H1 (cell line): ENCODE measurements at regions not wholly inside any gene's neighbourhood (a gene's known extent, or its start where the extent isn't known, plus 50 kb on each side); places are given as distances from the start of the nearest gene placed in this dataset.

Source experiments
- CTCF ChIA-PET: fragments of 300-600 bp; sonication (Branson Sonifier 250); formaldehyde crosslinking; loops from one replicate; lab custom pipeline; 2021; ENCODE audit not compliant: partially characterized antibody; lab: Charles Lee
- POLR2A ChIA-PET: fragments of 300-600 bp; sonication (Branson Sonifier 250); formaldehyde crosslinking; loops from one replicate; lab custom pipeline; 2021; ENCODE audit warnings: inconsistent platforms; ENCODE audit not compliant: partially characterized antibody; lab: Charles Lee
- DNase-seq, 2 experiments: peaks; one replicate each; pipeline versions ENCODE4 v3.0.0 to v3.0.0-alpha.2; 2010 to 2022; ENCODE audit warnings: low spot score in 2 of 2, low read depth in 1 of 2, mixed read lengths in 1 of 2
- FAIRE-seq: peaks from 2 replicates; lab custom pipeline; 2011; peaks lifted over from hg19 to GRCh38; lab: Jason Lieb, UNC
- H2AFZ ChIP-seq: 2 replicates; pipeline ENCODE4 v1.8.1; 2012; ENCODE audit warnings: low read length, inconsistent platforms
- H2AK5ac ChIP-seq: 2 replicates; pipeline ENCODE4 v1.6.1; 2013; ENCODE audit warnings: low read depth, low read length
- H2BK120ac ChIP-seq: replicated peaks from 2 replicates; pipeline ENCODE3; 2013; ENCODE audit warnings: low read depth, low read length, inconsistent platforms
- H2BK12ac ChIP-seq: 2 replicates; pipeline ENCODE4 v1.6.1; 2013; ENCODE audit warnings: low read depth, low read length
- H2BK15ac ChIP-seq: 2 replicates; pipeline ENCODE4 v1.6.1; 2013; ENCODE audit warnings: low read length
- H2BK20ac ChIP-seq: 2 replicates; pipeline ENCODE4 v1.6.1; 2013; ENCODE audit warnings: low read length
- H2BK5ac ChIP-seq: 2 replicates; pipeline ENCODE4 v1.6.1; 2013; ENCODE audit warnings: low read depth, low read length
- H3K14ac ChIP-seq: 2 replicates; pipeline ENCODE4 v1.6.1; 2013; ENCODE audit warnings: inconsistent platforms; ENCODE audit not compliant: insufficient read length
- H3K18ac ChIP-seq: 2 replicates; pipeline ENCODE4 v1.6.1; 2013; ENCODE audit warnings: low read length; ENCODE audit errors: extremely low read depth
- H3K23ac ChIP-seq: 2 replicates; pipeline ENCODE4 v1.6.1; 2013; ENCODE audit warnings: inconsistent platforms; ENCODE audit not compliant: insufficient read length
- H3K23me2 ChIP-seq: 2 replicates; pipeline ENCODE4 v1.6.1; 2013; ENCODE audit warnings: low read depth, low read length
- H3K27ac ChIP-seq: 2 replicates; pipeline ENCODE4 v1.6.1; 2011; ENCODE audit warnings: low read depth, low read length, inconsistent platforms
- H3K27me3 ChIP-seq, 4 experiments: replicated peaks in 1 of 4; 1 replicate in 1 of 4; 2 replicates in 3 of 4; pipeline versions ENCODE4 v1.6.1 to v1.8.1; 2011 to 2013; ENCODE audit warnings: low read length in 3 of 4, mild to moderate bottlenecking in 3 of 4, inconsistent platforms in 2 of 4, mixed read lengths in 2 of 4, moderate library complexity in 1 of 4; ENCODE audit not compliant: control insufficient read depth in 3 of 4, insufficient read depth in 3 of 4; ENCODE audit errors: extremely low read depth in 1 of 4
- H3K36me3 ChIP-seq, 4 experiments: 2 replicates each; pipeline versions ENCODE4 v1.6.1 to v1.8.1; 2011 to 2013; ENCODE audit warnings: mild to moderate bottlenecking in 4 of 4, low read length in 3 of 4, moderate library complexity in 2 of 4, control low read depth in 1 of 4, inconsistent platforms in 1 of 4; ENCODE audit not compliant: insufficient read depth in 4 of 4, control insufficient read depth in 2 of 4
- H3K4ac ChIP-seq: replicated peaks from 2 replicates; pipeline ENCODE3; 2013; ENCODE audit warnings: low read length, low read depth, mixed read lengths, inconsistent platforms; ENCODE audit not compliant: insufficient read length
- H3K4me1 ChIP-seq, 4 experiments: replicated peaks in 1 of 4; 1 replicate in 1 of 4; 2 replicates in 3 of 4; pipeline versions ENCODE4 v1.6.1 to v1.8.1; 2011 to 2013; ENCODE audit warnings: low read length in 3 of 4, inconsistent platforms in 2 of 4, mixed read lengths in 1 of 4; ENCODE audit not compliant: insufficient read depth in 4 of 4, control insufficient read depth in 3 of 4
- H3K4me2 ChIP-seq, 2 experiments: 2 replicates each; pipeline versions ENCODE4 v1.6.1 to v1.8.1; 2011 to 2013; ENCODE audit warnings: low read depth in 2 of 2, low read length in 2 of 2, control low read depth in 1 of 2, inconsistent platforms in 1 of 2, mild to moderate bottlenecking in 1 of 2; ENCODE audit not compliant: insufficient read depth in 1 of 2
- H3K4me3 ChIP-seq, 4 experiments: fragments of 200-600, 300-600 bp in 1 of 4; sonication (generic), shearing (Covaris generic), sonication (Bioruptor Twin) in 1 of 4; 2 replicates each; pipeline versions ENCODE4 v1.5.1 to v1.8.1; 2011 to 2016; ENCODE audit warnings: low read length in 4 of 4, low read depth in 3 of 4, control low read depth in 2 of 4, inconsistent platforms in 2 of 4, mild to moderate bottlenecking in 2 of 4, mixed read lengths in 1 of 4, moderate library complexity in 1 of 4; ENCODE audit not compliant: insufficient read depth in 2 of 4; ENCODE audit errors: extremely low read depth in 1 of 4
- H3K56ac ChIP-seq: replicated peaks from 2 replicates; pipeline ENCODE3; 2013; ENCODE audit warnings: low read depth, mild to moderate bottlenecking, mixed read lengths, low read length, inconsistent platforms; ENCODE audit not compliant: insufficient read length
- H3K79me1 ChIP-seq: 2 replicates; pipeline ENCODE4 v1.6.1; 2013; ENCODE audit warnings: low read depth, low read length, control low read depth
- H3K79me2 ChIP-seq, 2 experiments: 2 replicates each; pipeline versions ENCODE4 v1.6.1 to v1.8.1; 2012 to 2013; ENCODE audit warnings: low read length in 2 of 2, mild to moderate bottlenecking in 2 of 2, inconsistent platforms in 1 of 2; ENCODE audit not compliant: insufficient read depth in 2 of 2, control insufficient read depth in 1 of 2
- H3K9ac ChIP-seq, 4 experiments: replicated peaks in 1 of 4; 1 replicate in 1 of 4; 2 replicates in 3 of 4; pipeline versions ENCODE4 v1.6.1 to v1.8.1; 2011 to 2013; ENCODE audit warnings: low read depth in 3 of 4, low read length in 3 of 4, control low read depth in 2 of 4, mild to moderate bottlenecking in 2 of 4, moderate library complexity in 2 of 4, inconsistent platforms in 1 of 4; ENCODE audit errors: extremely low read depth in 1 of 4
- H3K9me3 ChIP-seq, 2 experiments: 2 replicates each; pipeline versions ENCODE4 v1.6.1 to v1.8.1; 2012 to 2013; ENCODE audit warnings: mild to moderate bottlenecking in 2 of 2, moderate library complexity in 2 of 2, control low read depth in 1 of 2, inconsistent platforms in 1 of 2, low read depth in 1 of 2, low read length in 1 of 2, mixed read lengths in 1 of 2; ENCODE audit not compliant: insufficient read depth in 2 of 2
- H4K20me1 ChIP-seq, 2 experiments: replicated peaks in 1 of 2; 2 replicates each; pipeline versions ENCODE3 to v1.8.1; 2011 to 2013; ENCODE audit warnings: inconsistent platforms in 2 of 2, low read length in 2 of 2, mild to moderate bottlenecking in 1 of 2; ENCODE audit not compliant: insufficient read depth in 2 of 2, control insufficient read depth in 1 of 2
- H4K5ac ChIP-seq: 2 replicates; pipeline ENCODE4 v1.6.1; 2013; ENCODE audit warnings: low read length, low read depth, mixed read lengths, inconsistent platforms; ENCODE audit not compliant: insufficient read length
- H4K8ac ChIP-seq: 2 replicates; pipeline ENCODE4 v1.8.0; 2013; ENCODE audit warnings: mild to moderate bottlenecking, moderate library complexity, low read length, inconsistent platforms; ENCODE audit not compliant: insufficient read depth; ENCODE audit errors: extremely low read depth
- H4K91ac ChIP-seq: replicated peaks from 2 replicates; pipeline ENCODE3; 2013; ENCODE audit warnings: low read length, mixed read lengths, inconsistent platforms; ENCODE audit not compliant: insufficient read length
- BACH1 ChIP-seq: IDR thresholded peaks from 2 replicates; pipeline ENCODE4 v1.6.1; 2012; ENCODE audit warnings: low read length, improper control_type of control experiment
- CTCF ChIP-seq, 3 experiments: IDR thresholded peaks; 1 replicate in 2 of 3; 2 replicates in 1 of 3; pipeline versions ENCODE4 v1.5.1 to v1.6.1; 2011; ENCODE audit warnings: low read length in 3 of 3, mild to moderate bottlenecking in 3 of 3, inconsistent platforms in 2 of 3, low read depth in 1 of 3, moderate library complexity in 1 of 3; ENCODE audit not compliant: insufficient read depth in 1 of 3; ENCODE audit errors: control extremely low read depth in 1 of 3
- EZH2 ChIP-seq: fragments of 200-600 bp; sonication (generic); IDR thresholded peaks from 2 replicates; pipeline ENCODE4 v1.7.1; 2012; ENCODE audit warnings: low read depth, mild to moderate bottlenecking, moderate library complexity, low read length, inconsistent platforms; ENCODE audit not compliant: severe bottlenecking
- KDM1A ChIP-seq: fragments of 200-600, 300-600 bp; sonication (generic); IDR thresholded peaks from 2 replicates; pipeline ENCODE4 v1.7.1; 2016; ENCODE audit warnings: mild to moderate bottlenecking, low read length, borderline replicate concordance
- KDM5A ChIP-seq: fragments of 200-600 bp; IDR thresholded peaks from 2 replicates; pipeline ENCODE4 v1.7.1; 2012; ENCODE audit warnings: mild to moderate bottlenecking, low read length, inconsistent platforms, mixed read lengths
- POLR2A ChIP-seq, 2 experiments: IDR thresholded peaks; 1 replicate in 1 of 2; 2 replicates in 1 of 2; pipeline ENCODE4 v1.6.1; 2011; ENCODE audit warnings: low read depth in 2 of 2, low read length in 2 of 2, mild to moderate bottlenecking in 2 of 2; ENCODE audit errors: control extremely low read depth in 1 of 2
- RAD21 ChIP-seq, 2 experiments: IDR thresholded peaks in 1 of 2; conservative IDR thresholded peaks in 1 of 2; 2 replicates each; pipeline ENCODE4 v1.6.1; 2011; ENCODE audit warnings: low read depth in 2 of 2, low read length in 2 of 2, improper control_type of control experiment in 1 of 2, inconsistent platforms in 1 of 2, mild to moderate bottlenecking in 1 of 2, moderate library complexity in 1 of 2
- SAP30 ChIP-seq: fragments of 300-600 bp; sonication (generic); IDR thresholded peaks from 2 replicates; pipeline ENCODE4 v1.7.1; 2012; ENCODE audit warnings: low read length, moderate library complexity, mild to moderate bottlenecking, inconsistent platforms; ENCODE audit not compliant: insufficient read depth, insufficient replicate concordance
- SIRT6 ChIP-seq: IDR thresholded peaks from one replicate; pipeline ENCODE4 v1.7.1; 2012; ENCODE audit warnings: low read length, inconsistent platforms
- TBP ChIP-seq: IDR thresholded peaks from 2 replicates; pipeline ENCODE4 v1.6.1; 2011; ENCODE audit warnings: low read depth, low read length, improper control_type of control experiment
- ZNF274 ChIP-seq: IDR thresholded peaks from 2 replicates; pipeline ENCODE4 v1.7.0; 2012; ENCODE audit warnings: low read length, borderline replicate concordance; ENCODE audit errors: extremely low read depth
- WGBS, 2 experiments: shearing (Covaris generic) in 1 of 2; methylation state at CpG; one replicate each; pipeline versions ENCODE4 v1.1.6 to v1.1.7; 2013 to 2015; ENCODE audit warnings: low lambda C conversion rate in 2 of 2, mixed read lengths in 2 of 2, inconsistent platforms in 1 of 2, low coverage in 1 of 2, missing lambda C conversion rate in 1 of 2; ENCODE audit not compliant: insufficient replicate concordance in 2 of 2, insufficient coverage in 1 of 2, insufficient read length in 1 of 2; ENCODE audit errors: extremely low coverage in 1 of 2, missing lambda C conversion rate in 1 of 2; 5-methylcytosine and 5-hydroxymethylcytosine counted together

DNA sequence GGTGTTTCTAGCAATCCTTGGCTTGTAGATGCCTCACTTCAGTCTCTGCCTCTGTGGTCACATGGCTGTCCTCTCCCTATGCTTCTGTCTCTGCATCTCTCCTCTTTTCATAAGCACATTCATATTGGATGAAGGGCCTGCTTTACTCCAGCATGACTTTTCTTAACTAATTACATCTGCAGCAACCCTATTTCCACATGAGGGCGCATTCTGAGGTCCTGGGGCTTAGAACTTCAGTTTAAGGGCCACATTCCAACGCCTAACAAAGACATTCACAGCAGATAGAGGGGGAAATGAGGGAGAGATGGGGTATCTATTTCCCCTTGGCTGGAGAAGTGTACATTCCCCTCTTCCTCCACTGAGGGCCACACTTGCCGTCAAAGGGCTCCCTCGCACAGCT is 489.1 kb upstream of the SALL1 start:
- Histone ChIP-seq H3K4me2 (no peak overlapping the region), H3K27me3 (peaks cover 0 to 2% (median under 1%) of the 10 kb centered on the region in 4 experiments; a peak in 3 of 7 replicates), H4K91ac (peak overlapping the region; percentile 2), H3K27ac (no peak overlapping the region), H3K23ac (no peak overlapping the region), H4K8ac (no peak overlapping the region), H2BK5ac (no peak overlapping the region; the same call in 1 of the 2 replicates), H2AFZ (peak overlapping the region; percentile 19; the same call in 1 of the 2 replicates), H2BK120ac (no peak overlapping the region), H2BK20ac (peak overlapping the region; percentile 81; the same call in 1 of the 2 replicates), H3K9me3 (no peaks in the 10 kb centered on the region), H4K5ac (no peak overlapping the region), H3K56ac (no peak overlapping the region), H2AK5ac (0 out of 2 replicates have a peak overlapping the region, but pooled peaks have one; percentile 4), H3K79me2 (no peaks in the 10 kb centered on the region), H3K4ac (no peak overlapping the region), H3K14ac (no peak overlapping the region), H4K20me1 (no peaks in the 10 kb centered on the region), H3K4me3 (no peak overlapping the region), H3K4me1 (peaks cover 3 to 18% (median 10%) of the 10 kb centered on the region in 4 experiments), H3K18ac (peak overlapping the region; percentile 20; the same call in 1 of the 2 replicates), H3K79me1 (no peaks in the 10 kb centered on the region), H2BK12ac (peak overlapping the region; percentile 81; the same call in 1 of the 2 replicates), H2BK15ac (peak overlapping the region; percentile 65), H3K36me3 (no peaks in the 10 kb centered on the region), H3K23me2 (peaks cover 9% of the 10 kb centered on the region; the same call in 1 of the 2 replicates), H3K9ac (no peak overlapping the region)
- DNase-seq (no peak), FAIRE-seq (no peak)
- ChIA-PET POLR2A (interaction anchor here (1.3 kb wide), 1 partner anchor 490 kb away, joined by 3 read pairs; no protein-coding TSS in a partner anchor), CTCF (interaction anchor here (1.0 to 2.0 kb wide), 6 partner anchors 16 to 141 kb away, joined by 3 to 7 read pairs (median 3); no protein-coding TSS in a partner anchor)
- WGBS, 2 experiments: 81% methylated on average over 4 of the region's 4 CpGs; no CpG with 5 or more reads in 1 of the 2 experiments
- TF ChIP-seq BACH1 (no peak), CTCF (IDR thresholded peaks at IDR 0.05; ENCODE audit: control extremely low read depth in 1 of 3, insufficient read depth in 1 of 3, low read depth in 1 of 3, low read length in 3 of 3) (peak in 2 of 3 experiments; percentile 24 to 44; a peak in 2 of 4 replicates), SIRT6 (no peak), RAD21 (IDR thresholded peaks at IDR 0.05 in 1 of 2, conservative IDR thresholded peaks at IDR 0.05 in 1 of 2; ENCODE audit: low read depth in 2 of 2, low read length in 2 of 2) (peak; percentile 35 to 55; a peak in 3 of 4 replicates), TBP (no peak), KDM5A (no peak), ZNF274 (no peak), SAP30 (no peak), POLR2A (IDR thresholded peaks at IDR 0.05; ENCODE audit: control extremely low read depth in 1 of 2, low read depth in 2 of 2, low read length in 2 of 2) (no peak), KDM1A (no peak), EZH2 (no peak)
